D341Med (cell line): ENCODE measurements at regions not wholly inside any gene's neighbourhood (a gene's known extent, or its start where the extent isn't known, plus 50 kb on each side); places are given as distances from the start of the nearest gene placed in this dataset.

Experiments
- DNase-seq: peaks from one replicate; pipeline ENCODE4 v3.0.0; 2012; ENCODE audit warnings: low spot score

DNA sequence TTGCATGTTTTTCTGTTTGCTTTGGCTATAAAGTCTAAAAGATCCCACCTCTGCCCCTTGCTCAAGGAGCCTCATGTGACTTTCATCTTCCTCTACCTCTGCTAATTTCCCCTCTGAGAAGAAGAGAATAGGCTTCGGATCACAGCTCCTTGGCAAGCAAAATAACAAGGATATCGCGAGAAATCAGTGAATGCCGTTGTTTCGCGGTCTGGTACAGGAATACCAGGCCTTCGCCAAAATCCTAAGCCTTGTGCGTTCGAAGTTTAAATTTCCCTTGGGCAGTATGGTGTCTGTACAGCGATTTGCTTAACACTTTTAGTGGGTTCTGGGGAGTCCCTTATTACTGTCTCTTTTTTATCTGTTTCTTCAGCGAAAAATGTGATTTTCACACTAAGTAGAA lies 142.3 kb downstream of the IRF8 start:
- no peak for DNase-seq

DNA sequence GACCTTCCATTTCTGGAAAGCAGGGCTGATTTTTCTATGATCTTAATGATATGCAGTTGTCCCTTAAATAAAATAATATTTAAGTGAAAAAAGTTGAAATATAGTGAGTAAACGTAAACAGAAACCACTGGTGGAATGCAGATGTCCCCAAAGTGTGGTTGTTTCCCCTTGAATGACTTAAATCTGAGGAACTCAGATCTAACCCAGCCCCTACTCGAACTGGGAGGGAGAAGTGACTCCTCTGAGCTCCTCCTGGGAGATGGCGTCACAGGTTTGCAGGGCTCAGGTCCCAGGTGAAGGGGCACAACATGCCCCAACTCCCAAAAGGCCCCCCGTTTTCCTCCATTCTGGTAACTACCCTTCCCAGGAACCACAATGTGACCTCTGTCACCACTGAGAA lies 142.8 kb downstream of the IRF8 start:
- DNase-seq = no peak

- DNase-seq = no peak
These were observed 143.4 kb downstream of the IRF8 start for GRCh38 chr16:86042393-86042792.

- no peak for DNase-seq
These were observed 144.2 kb downstream of the IRF8 start for GRCh38 chr16:86042996-86043725.

DNA sequence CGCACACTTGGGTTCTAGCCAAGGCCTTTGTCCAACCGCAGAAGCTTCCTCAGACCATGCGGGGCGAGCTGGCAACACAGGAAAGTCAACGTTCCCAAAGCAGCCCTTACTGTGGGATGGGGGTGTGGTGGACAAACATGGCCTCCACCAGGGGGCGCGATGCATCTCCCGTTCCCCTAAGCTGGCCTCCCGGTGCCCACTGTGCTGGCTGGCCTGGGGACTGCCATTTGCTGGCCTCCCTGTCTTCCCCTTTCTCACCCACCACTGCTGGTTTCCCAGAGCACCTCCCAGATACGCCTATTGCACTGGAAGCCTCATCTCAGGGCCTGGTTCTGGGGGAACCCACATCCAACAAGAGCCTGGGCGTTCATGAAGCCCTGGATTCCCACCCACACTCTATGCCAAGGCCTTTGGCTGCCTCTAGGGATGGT lies 145.3 kb downstream of the IRF8 start:
- DNase-seq = peak; percentile 64

DNA sequence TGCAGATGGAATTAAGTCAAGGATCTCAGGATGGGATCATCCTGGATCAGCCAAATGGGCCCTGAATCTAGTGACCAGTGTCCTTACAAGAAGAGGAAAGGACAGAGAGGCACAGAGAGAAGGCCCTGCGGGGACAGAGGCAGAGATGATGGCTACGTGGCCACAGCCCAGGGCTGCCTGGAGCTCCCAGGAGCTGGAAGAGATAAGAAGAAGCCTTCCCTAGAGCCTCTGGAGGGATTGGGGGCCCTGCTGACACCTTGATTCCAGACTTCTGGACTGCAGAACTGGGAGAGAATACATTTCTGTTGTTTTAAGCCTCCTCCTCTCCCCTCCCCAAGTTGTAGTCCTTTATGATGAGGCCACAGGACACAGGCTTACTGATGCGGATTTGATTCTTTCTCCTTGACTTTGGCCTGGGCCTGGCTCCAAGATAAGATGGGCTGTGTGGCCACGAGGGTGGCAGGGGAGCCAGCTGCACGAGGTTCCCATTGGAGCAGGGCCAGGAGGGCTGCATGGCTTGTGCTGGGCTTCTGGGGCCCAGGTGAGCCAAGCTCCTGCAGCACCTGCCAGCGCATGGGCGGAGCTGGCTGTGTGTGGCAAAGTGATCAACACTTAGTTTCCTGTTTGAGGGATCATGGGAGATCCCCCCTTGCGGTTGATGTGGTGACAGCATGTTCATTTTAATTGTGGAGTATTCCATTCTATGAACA lies 146.1 kb downstream of the IRF8 start:
- DNase-seq = no peak

- DNase-seq = no peak
These were observed 146.6 kb downstream of the IRF8 start for GRCh38 chr16:86045591-86045971.

DNA sequence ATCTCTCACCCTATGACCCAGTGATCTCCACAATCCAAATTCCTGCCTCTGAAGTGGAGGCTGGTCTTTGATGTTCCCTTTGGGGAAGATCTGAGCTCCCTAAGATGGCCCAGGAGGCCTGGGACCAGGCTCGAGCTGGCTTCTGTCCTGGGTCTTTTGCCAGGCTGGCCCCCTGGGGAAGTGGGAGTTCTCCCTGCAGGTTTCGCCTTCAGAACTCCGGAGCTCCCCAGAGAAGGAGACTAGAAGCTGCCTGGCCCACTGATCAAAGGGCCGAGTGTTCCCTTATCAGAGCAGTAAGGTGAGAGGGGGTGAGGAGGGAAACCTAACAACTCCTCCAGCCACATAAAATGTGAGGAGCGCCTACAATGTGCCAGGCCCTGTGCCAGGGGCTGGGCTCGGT lies 147.1 kb downstream of the IRF8 start:
- no peak for DNase-seq

DNA sequence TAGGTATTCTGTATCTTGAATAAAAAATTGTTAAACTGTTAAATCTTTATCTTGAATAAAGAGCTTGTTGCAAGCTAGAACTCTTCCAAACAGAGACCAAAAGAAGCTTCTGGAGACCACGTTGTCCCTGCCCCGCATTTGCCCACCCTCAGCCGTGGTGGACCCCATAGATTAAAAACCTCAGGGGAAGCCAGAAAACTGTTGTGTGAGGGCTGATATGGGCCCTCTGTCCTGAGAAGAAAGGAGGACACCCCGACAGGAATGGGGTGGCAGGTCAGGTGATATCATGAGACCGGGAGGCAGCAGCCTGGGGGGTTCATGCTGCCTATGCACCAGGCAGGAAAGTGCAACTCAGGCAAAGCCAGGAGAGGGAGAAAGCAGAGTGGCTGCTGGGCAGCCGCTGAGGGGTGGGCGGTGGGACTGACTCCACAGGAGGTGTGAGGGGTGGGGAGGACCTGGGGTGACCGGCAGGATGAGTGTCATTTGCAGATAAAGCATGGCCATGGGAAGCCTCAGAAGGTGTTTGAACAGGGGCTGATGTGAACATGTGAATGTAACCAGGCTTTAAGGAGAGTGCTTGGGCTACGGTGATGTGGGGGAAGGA lies 147.8 kb downstream of the IRF8 start:
- no peak for DNase-seq

- no peak for DNase-seq
These were observed 149.3 kb downstream of the IRF8 start for GRCh38 chr16:86048221-86048620.

DNA sequence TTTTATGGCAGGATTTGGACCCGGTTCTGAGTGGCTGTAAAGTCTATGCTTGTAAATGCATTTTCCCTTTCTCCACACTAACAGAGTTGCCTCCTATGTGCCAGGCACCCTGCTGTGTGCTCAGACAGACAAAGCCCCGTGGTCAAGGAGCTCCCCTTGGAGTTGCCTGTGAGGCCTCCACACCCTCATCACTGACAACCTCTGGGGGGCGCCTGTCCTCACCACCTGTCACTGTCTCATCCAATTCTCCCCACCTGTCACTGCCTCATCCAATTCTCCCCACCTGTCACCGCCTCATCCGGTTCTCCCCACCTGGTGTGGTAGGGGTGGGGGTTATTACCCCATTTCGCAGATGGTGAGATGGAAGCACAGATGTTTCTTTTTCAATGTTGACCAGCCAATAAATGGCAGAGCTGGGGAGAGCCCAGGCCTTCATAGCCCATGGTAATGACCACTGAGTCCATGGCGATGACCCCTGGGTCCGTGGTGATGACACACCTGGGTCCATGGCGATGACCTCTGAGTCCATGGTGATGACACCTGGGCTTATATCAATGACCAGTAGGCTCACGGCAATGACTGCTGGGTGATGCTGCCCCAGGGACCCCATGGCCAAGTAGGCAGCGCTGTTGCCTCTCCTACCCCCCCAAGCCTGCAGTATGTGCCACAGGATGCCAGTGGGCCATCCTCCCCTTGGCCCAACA lies 150.1 kb downstream of the IRF8 start:
- no peak for DNase-seq

DNA sequence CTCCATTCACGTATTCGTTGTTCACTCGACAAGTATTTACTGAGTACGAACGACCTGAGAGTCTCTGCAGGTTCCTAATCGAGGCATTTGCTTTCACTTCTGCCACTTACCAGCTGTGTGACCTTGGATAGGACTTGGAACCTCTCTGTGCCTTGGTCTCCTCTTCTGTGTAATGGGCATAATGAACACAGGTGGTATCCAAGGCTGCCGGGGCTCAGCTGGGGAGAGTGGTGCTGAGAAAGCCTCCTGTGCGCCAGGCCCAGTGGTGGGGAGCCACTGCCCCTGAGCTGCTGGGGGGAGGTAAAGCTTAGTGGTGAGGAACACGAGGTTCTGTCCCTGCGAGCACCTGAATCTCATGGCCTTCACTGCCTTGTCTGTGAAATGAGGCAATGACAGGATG lies 150.7 kb downstream of the IRF8 start:
- no peak for DNase-seq

GRCh38 chr16:86050111-86050510 lies 151.1 kb downstream of the IRF8 start:
- DNase-seq = no peak

DNA sequence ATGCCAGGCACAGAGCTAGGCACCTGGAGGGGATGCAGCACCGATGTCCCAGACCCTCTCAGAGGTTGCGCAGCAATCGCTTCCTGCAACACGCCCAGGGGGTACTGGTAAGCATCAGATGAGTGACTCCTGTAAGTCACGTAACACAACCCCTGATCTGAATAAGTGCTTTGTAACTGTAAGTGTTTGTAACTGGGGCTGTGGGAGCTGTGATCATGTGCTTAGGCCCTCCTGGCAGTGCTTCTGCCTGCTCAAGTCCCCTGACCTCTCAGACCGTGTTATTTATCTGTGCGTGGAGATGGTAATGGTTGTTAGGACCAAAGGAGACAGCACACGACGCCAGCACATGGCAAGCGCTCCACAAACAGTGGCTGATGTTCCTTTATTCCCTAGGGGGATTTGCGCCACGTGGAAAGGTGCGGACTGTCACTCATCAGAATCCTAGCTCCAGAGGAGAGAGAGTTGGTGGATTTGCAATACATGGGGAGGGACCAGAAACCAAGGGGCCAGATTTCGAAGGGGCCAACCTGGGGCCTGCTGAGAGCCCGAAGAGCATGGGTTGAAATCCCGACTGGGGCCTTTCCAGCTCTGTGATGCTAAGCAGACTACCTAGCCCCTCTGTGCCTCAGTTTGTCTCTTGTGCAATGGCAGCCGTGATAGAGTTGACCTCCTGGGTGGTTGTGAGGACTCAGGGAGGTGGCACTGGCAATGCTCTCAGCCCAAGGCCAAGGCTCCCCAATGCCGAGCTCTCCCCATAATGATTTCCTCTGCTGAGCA lies 151.8 kb downstream of the IRF8 start:
- DNase-seq = no peak

- no peak for DNase-seq
These were observed 152.6 kb downstream of the IRF8 start for GRCh38 chr16:86051368-86052114.

GRCh38 chr16:86052115-86052670 lies 153.2 kb downstream of the IRF8 start:
- DNase-seq = no peak

GRCh38 chr16:86052926-86053325 lies 154.0 kb downstream of the IRF8 start:
- DNase-seq = no peak

DNA sequence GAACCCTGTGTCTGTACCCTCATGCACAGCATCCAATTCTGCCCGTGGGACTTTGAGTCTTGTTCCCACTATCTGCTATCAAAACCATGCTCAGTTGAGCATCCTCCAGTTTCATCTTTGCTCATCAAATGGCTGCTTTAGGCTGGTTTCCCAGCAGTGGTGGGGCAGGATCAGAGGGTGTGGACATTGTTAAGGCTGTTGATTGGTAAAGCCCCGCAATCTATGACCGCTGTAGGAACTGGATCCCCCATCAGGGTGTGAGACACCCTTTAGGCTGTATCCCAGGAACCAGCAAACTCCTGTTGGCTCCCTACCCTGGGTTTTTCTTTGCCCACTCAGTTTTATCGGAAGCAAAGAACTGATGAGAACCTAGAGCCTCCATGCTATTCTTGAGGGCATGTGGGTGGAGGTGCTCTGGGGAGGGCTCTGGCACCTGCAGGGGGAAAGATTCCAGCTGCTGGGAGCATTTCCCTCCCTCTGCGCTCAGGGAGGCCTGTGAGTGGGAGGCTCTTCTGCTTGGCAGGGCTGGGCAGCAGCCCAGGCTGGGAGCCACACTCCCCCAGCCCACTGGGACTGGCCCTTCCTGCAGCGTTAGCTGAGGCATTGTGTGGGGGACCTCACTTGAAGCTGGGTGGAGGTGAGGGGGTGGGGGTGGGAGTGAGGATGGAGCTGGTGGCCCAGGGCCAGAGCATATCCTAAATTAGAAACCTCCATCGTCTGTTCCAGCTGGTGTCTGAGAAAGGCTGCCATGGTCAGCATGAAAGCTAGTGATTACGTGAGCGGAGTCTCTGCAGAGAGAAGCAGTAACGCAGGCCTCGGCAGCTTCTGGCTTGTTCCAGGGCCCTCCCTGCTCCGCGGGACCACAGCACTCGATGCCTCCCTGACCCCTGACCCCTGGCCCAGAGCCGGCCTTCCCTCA lies 160.6 kb downstream of the IRF8 start:
- DNase-seq = no peak

DNA sequence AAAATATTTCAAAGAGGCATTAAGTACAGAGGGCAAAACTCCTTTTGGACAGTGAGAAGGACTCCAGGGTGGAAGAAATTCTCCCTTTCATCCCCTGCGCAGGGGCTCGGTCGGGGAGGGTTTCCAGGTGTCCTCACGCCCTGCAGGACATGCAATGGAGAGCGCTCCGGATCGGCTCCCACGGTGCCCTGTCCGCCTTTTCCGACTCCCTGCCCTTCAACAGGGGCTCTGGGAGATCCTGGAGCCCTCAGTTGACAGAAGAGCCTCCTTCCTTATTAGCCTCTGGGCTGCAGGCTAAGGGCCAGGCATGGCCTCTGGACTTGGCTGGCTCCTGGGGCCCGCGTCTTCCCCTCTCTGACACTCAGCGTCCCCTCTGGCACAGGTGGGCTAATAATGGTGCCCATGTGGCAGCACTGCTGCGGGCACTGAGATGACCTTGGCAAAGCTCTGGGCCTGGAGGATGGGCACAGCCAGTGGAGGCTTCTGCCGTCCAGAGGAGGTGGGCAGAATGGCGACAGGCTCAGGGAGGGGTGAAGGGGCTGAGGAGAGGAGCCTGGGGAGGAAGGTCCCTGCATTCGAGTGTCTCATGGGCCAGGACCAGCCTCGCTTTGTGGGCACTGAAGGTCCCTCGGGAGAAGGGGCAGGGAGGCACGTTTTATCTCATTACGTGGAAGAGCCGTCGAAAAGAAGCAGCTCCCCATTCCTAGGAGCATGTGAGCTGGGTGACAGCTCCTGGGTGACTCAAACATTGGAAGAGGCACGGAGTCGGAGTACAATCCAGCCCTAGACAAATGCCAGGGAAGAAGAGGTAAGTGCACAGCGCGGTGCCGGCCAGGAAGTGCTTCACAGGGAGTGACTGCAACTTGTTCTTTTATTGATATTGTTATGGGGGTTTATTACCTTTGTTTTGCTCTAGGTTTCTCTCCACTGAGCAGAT lies 161.7 kb downstream of the IRF8 start:
- no peak for DNase-seq
